HepG2 (cell line): ENCODE measurements at regions not wholly inside any gene's neighbourhood (a gene's known extent, or its start where the extent isn't known, plus 50 kb on each side); places are given as distances from the start of the nearest gene placed in this dataset.

Experiments
- HOXA3 ChIP-seq: sonication (generic); formaldehyde crosslinking; IDR thresholded peaks from 2 replicates; pipeline ENCODE4 v1.5.0; 2020; ENCODE audit warnings: missing genetic modification reagents
- JUNB ChIP-seq: sonication (generic); formaldehyde crosslinking; IDR thresholded peaks from 2 replicates; pipeline ENCODE4 v1.8.0; 2022; ENCODE audit warnings: missing genetic modification reagents, mild to moderate bottlenecking, borderline replicate concordance
- MAFG ChIP-seq: sonication (generic); formaldehyde crosslinking; IDR thresholded peaks from 2 replicates; pipeline ENCODE4 v1.5.1; 2020; ENCODE audit warnings: mild to moderate bottlenecking, missing genetic modification reagents
- PHF8 ChIP-seq: sonication (generic); formaldehyde crosslinking; IDR thresholded peaks from 2 replicates; pipeline ENCODE4 v1.5.0; 2020; ENCODE audit warnings: missing genetic modification reagents
- POLR2AphosphoS5 ChIP-seq: IDR thresholded peaks from 2 replicates; pipeline ENCODE4 v1.6.1; 2012; ENCODE audit warnings: low read depth, low read length
- REST ChIP-seq, 2 experiments: IDR thresholded peaks; 2 replicates each; pipeline ENCODE4 v1.6.1; 2011 to 2012; ENCODE audit warnings: low read length in 2 of 2, borderline replicate concordance in 1 of 2, low read depth in 1 of 2, mild to moderate bottlenecking in 1 of 2, moderate library complexity in 1 of 2
- SAFB2 ChIP-seq: sonication (generic); formaldehyde crosslinking; IDR thresholded peaks from 2 replicates; pipeline ENCODE4 v1.5.1; 2020; ENCODE audit warnings: missing genetic modification reagents, low read depth, mild to moderate bottlenecking, borderline replicate concordance
- SETDB1 ChIP-seq: sonication (generic); formaldehyde crosslinking; IDR thresholded peaks from 2 replicates; pipeline ENCODE4 v1.5.1; 2020; ENCODE audit warnings: missing genetic modification reagents, mild to moderate bottlenecking, borderline replicate concordance
- TAF1 ChIP-seq: sonication (generic); formaldehyde crosslinking; IDR thresholded peaks from 2 replicates; pipeline ENCODE4 v1.4.0; 2020; ENCODE audit warnings: missing genetic modification reagents
- TARDBP ChIP-seq: sonication (generic); formaldehyde crosslinking; IDR thresholded peaks from 2 replicates; pipeline ENCODE4 v1.8.0; 2022; ENCODE audit warnings: mild to moderate bottlenecking, missing genetic modification reagents
- ZNF235 ChIP-seq: sonication (generic); formaldehyde crosslinking; IDR thresholded peaks from 2 replicates; pipeline ENCODE4 v1.8.1; 2023; ENCODE audit warnings: mild to moderate bottlenecking, missing genetic modification reagents, borderline replicate concordance
- ZNF530 ChIP-seq: sonication (generic); formaldehyde crosslinking; IDR thresholded peaks from 2 replicates; pipeline ENCODE4 v1.5.0; 2020; ENCODE audit warnings: low read depth, mild to moderate bottlenecking, missing genetic modification reagents
- ZNF614 ChIP-seq: IDR thresholded peaks from 2 replicates; pipeline ENCODE4 v1.6.1; 2018; ENCODE audit warnings: missing biosample characterization, missing genetic modification reagents, inconsistent platforms, borderline replicate concordance
- ZNF720 ChIP-seq: sonication (generic); formaldehyde crosslinking; IDR thresholded peaks from 2 replicates; pipeline ENCODE4 v1.4.0; 2020; ENCODE audit warnings: missing genetic modification reagents

- no peak for TF ChIP-seq HOXA3 (CRISPR knock-in tag)
- no peak for TF ChIP-seq TAF1 (CRISPR knock-in tag)
- no peak for TF ChIP-seq PHF8 (CRISPR knock-in tag)
- no peak for TF ChIP-seq SAFB2 (CRISPR knock-in tag)
- no peak for TF ChIP-seq POLR2AphosphoS5
- TF ChIP-seq REST (IDR thresholded peaks at IDR 0.05; ENCODE audit: borderline replicate concordance in 1 of 2, low read depth in 1 of 2, low read length in 2 of 2), result no peak
- no peak for TF ChIP-seq ZNF614 (CRISPR knock-in tag)
- no peak for TF ChIP-seq SETDB1 (CRISPR knock-in tag)
- no peak for TF ChIP-seq ZNF530
- TF ChIP-seq ZNF720 (CRISPR knock-in tag), result no peak
- no peak for TF ChIP-seq ZNF235
- TF ChIP-seq TARDBP (CRISPR knock-in tag), result no peak
- no peak for TF ChIP-seq JUNB (CRISPR knock-in tag)
- no peak for TF ChIP-seq MAFG (CRISPR knock-in tag)
Measured at GRCh38 chr10:4599471-4599870, 226.5 kb upstream of the AKR1E2 start.
